ENCODE measurements at regions not wholly inside any gene's neighbourhood (a gene's known extent, or its start where the extent isn't known, plus 50 kb on each side); places are given as distances from the start of the nearest gene placed in this dataset.

GRCh38 chr3:179503152-179503551, 51.9 kb upstream of the GNB4 start:
- DNase-seq: no peak

- no peak for DNase-seq
These were observed 52.4 kb upstream of the GNB4 start for GRCh38 chr3:179503640-179504039.

GRCh38 chr3:179504371-179504770, 53.1 kb upstream of the GNB4 start:
- DNase-seq: no peak

GRCh38 chr3:179505534-179505933, 54.3 kb upstream of the GNB4 start:
- DNase-seq: no peak

GRCh38 chr3:179506792-179507191, 55.5 kb upstream of the GNB4 start:
- DNase-seq: no peak

- DNase-seq: no peak
These were observed 53.0 kb upstream of the ACTL6A start for GRCh38 chr3:179509701-179510100.

GRCh38 chr3:179510496-179510895, 52.2 kb upstream of the ACTL6A start:
- DNase-seq: no peak

- peak in 1 of 2 donors; percentile 58 for DNase-seq
These were observed 50.3 kb upstream of the ACTL6A start for GRCh38 chr3:179512378-179512777.

All from hippocampal formation (tissue), 2 donors.